ENCODE measurements at regions not wholly inside any gene's neighbourhood (a gene's known extent, or its start where the extent isn't known, plus 50 kb on each side); places are given as distances from the start of the nearest gene placed in this dataset.
"Not testable (repeated sequence)": the region's sequence is repeated elsewhere in the genome, so short reads cannot be mapped to it uniquely, and the experiment has no call there.

DNA sequence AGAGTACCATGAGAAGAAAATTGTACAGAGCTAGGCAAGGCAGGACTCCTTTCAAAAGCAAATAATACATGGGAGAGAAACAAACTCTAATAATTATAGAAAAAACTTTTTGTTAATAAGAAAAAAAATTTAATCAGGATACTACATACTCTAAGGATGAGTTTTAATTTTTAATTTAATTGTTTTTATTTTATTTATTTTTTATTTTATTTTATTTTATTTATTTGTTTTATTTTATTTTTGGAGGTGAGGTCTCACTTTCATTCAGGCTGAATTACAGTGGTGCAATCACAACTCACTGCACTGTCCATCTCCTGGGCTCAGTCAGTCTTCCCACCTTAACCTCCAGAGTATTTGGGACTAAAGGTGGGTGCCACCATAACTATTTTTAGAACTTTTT lies 1347.2 kb downstream of the NLGN4Y start:
- FAIRE-seq: no peak

DNA sequence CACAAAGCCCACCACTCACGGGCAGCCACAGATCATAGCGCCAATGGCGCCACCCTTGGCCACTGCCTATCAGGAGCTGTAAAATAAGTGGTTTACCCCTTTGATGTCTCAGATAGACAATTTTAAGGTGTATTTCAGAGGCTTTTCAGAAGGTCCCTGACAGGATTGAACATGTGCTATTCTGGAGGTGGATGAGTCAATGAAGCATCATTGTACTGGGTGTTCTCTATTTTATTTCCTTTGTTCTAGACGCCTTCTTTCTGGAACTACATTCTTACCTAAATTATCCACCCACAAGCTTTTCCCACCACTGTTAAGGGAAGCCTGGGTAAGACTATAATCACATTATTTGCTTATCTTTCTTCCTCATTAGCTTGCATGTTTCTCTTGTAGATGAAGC lies 1351.6 kb downstream of the NLGN4Y start:
- peak; percentile 41 for FAIRE-seq

- not testable (repeated sequence) for FAIRE-seq
These were observed 1379.2 kb downstream of the NLGN4Y start for GRCh38 chrY:15903524-15903923.

DNA sequence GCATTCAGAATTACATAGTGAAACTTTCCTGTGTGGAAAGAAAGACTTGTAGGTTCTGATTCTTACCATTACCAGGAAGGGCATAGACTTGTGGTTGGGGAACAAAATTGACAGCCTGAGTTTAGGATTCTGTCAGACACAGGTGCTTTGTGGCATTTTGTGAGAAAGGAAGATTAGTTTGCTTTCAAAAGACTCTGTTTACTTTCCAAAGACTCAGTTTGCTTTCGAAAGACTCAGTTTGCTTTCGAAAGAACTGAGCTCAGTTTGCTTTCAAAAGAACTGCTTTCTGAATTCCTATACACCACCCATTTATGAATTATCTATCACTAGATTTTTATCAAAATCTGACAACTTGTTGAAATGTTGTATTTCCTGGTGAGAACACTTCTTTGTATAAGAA lies 1381.2 kb downstream of the NLGN4Y start:
- no peak for FAIRE-seq

GRCh38 chrY:15926499-15926898 lies 1402.2 kb downstream of the NLGN4Y start:
- peak; percentile 98 for FAIRE-seq

DNA sequence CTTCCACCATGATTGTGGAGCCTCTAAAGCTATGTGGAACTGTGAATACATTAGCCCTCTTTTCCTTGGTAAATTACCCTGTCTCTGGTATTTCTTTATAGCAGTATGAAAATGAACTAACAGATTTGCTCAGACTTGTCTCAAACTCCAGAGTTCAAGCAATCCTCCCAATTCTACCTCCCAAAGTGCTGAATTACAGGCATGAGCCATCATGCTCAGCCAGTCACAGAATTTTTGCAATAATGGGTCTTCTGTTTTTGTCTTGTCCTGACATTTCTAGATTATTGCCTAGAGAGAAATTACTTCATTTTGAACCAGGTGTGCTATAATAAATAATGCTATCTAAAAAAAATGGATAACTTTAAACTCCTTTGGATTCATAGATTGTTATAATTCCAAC lies 1414.5 kb downstream of the NLGN4Y start:
- no peak for FAIRE-seq

- FAIRE-seq: no peak
These were observed 1426.7 kb downstream of the NLGN4Y start for GRCh38 chrY:15951041-15951440.

GRCh38 chrY:15968800-15969199 lies 1444.5 kb downstream of the NLGN4Y start:
- FAIRE-seq: no peak

DNA sequence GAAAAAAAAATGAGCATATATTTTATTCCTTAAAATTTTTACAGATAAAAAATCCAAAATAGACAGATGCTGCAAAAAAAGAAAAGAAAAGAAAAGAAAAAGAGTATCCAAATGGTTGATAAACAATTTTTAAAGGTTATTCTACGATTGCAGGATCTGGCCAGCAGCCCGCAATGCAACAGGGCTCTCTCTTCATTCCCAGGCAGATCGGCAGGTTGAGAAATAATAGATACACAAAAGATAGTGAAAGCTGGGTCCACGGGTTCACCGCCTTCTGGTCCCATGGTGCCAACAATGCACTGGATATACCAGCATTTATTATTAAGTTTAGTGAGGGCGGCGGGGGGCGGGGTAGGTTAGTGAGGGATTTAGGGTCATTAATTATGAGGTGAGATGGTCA lies 1448.9 kb downstream of the NLGN4Y start:
- FAIRE-seq: no peak

DNA sequence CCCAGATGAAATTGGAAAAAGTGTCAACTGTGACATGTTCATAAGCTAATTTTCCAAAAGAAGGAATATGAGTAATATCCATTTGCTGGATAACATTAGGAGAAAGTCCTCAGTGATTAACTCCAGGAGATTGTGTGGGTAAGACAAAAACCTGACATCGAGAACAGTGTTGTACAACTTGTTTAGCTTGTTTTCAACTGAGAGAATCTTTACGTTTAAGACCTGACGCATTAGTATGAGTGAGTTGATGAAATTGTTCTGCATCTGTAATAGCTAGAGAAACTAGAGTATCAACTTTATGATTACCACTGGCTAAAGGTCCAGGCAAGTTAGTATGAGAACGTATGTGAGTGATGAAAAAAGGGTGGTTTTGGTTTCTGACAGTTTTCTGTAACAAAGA lies 1452.4 kb downstream of the NLGN4Y start:
- no peak for FAIRE-seq

- peak; percentile 56 for FAIRE-seq
These were observed 1454.2 kb downstream of the NLGN4Y start for GRCh38 chrY:15978503-15978902.

DNA sequence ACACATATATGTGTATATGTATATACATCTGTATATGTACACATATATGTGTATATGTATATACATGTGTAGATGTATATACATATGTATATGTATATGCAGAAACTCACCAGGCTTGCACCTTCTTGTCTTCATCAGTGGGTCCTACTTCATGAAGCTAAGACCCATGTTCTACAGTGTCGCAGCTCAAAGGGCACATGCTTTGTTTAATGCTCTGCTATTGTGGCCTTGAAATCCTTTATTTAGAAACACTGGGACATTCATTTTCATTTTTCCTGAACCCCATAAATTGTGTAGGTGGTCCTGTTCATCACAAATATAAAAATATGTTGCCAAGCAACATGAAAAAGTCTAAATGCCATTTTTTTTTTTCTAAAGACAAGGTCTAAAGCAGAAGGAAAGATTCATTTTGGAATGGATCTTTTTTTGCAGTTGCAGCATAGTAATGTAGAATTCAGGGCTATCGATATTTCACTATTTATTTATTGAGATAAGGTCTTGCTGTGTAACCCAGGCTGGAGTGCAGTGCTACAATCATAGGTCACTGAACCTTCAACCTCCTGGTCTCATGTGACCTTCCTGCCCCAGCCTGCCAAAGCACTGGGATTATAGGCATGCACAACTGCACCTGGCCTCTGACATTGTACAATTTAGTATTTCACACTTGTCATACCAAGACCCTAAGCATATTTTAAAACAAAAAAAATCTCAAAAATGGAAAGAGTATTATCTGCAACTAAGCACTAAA lies 1460.5 kb downstream of the NLGN4Y start:
- FAIRE-seq: no peak

- FAIRE-seq: no peak
These were observed 1471.7 kb downstream of the NLGN4Y start for GRCh38 chrY:15996014-15996413.

DNA sequence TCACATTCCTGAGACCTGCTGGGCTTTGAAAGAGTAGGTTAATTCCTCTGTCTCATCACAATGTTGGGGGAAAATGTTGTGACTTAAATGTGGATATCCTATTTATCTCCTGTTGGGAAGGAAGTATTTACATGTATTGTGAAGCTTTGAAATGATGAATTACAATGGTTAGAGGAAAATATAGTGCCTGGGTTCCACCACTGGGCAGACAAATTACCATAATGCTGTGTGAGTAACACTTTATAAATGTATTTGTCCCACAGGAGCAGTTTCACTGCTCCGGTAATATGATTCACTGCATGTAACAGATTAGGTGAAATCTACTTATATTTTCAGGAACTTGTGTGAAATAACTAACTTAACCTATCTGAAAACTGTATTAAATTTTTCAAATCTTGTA lies 1476.4 kb downstream of the NLGN4Y start:
- no peak for FAIRE-seq

GRCh38 chrY:16001896-16002295 lies 1477.6 kb downstream of the NLGN4Y start:
- no peak for FAIRE-seq

DNA sequence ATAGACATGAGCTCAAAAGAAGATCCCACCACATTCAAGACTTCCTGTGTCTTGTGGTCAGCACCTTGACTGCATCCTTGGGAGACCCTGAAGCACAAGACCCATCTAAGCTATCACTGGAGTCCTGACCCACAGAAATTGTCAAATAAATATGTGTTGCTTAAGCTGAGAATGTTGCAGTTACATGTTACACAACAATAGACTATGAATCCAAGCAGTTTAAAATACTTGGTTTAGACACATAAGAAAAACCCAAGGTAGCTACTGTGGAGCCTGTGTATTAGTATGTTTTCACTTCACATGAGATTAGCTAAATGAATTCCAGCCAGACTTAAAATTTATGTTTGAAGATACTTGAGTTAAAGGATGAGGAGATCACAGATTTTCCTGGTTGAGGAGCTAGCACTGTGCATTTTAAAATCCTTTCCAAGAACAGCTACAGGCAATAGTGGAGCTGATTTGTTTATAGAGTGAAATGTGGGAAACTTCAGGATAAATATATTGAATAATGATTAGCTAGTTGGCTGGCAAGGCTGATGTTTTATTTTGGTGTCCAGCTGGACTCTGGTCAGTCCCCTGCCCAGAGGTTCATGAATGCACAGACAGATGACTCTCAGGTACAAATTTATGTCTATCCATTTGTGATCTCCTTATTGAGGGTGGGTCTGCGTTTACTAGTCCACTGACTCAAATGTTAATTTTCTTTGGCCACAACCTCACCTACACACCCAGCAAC lies 1527.7 kb downstream of the NLGN4Y start:
- no peak for FAIRE-seq

- no peak for FAIRE-seq
These were observed 1535.8 kb downstream of the NLGN4Y start for GRCh38 chrY:16060141-16060540.

GRCh38 chrY:16060686-16061085 lies 1536.4 kb downstream of the NLGN4Y start:
- FAIRE-seq: no peak

- FAIRE-seq: no peak
These were observed 1547.6 kb downstream of the NLGN4Y start for GRCh38 chrY:16071957-16072356.

DNA sequence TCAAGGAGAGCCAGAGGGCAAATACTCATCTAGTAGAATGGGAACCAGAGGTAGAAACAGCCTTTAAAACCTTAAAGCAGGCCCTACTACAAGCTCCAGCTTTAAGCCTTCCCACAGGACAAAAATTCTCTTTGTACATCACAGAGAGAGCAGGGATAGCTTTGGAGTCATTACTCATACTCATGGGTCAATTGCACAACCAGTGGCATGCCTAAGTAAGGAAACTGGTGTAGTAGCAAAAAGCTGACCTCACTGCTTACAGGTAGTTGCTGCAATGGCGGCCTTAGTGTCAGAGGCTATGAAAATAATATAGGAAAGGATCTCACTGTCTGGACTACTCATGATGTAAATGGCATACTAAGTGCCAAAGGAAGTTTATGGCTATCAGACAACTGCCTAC lies 1551.4 kb downstream of the NLGN4Y start:
- FAIRE-seq: no peak

DNA sequence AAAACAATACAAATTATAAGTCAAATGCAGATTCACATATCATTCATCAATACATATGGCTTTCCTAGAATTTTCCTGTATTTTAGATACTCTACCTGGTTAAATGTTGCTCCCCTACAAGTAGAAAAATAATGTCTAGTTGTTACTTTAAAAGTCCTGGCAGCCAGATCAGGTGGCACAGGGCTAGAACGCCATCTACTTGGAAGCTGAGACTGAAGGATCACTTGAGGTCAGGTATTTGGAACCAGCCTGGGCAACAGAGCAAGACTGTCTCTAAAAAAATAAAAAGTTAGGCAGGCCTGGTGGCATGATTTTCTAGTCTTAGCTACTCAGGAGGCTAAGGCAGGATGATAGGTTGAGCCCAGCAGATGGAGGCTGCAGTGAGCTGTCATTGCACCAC lies 1573.0 kb downstream of the NLGN4Y start:
- no peak for FAIRE-seq

- no peak for FAIRE-seq
These were observed 1577.5 kb downstream of the NLGN4Y start for GRCh38 chrY:16101815-16102214.

DNA sequence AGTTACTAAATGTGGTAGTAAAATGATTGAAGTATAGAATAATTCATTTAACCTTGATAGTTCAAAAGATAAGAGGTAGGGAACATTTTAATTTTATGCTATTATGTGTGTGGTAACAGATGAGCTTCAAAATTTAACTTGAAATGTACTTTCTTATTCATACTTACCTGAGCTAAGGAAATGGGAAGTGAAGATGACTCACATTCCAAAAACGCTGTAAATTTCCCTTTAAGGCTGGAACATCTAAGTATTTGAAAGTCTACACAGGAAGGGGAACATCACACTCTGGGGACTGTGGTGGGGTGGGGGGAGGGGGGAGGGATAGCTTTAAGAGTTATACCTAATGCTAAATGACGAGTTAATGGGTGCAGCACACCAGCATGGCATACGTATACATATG lies 1582.3 kb downstream of the NLGN4Y start:
- FAIRE-seq: no peak

DNA sequence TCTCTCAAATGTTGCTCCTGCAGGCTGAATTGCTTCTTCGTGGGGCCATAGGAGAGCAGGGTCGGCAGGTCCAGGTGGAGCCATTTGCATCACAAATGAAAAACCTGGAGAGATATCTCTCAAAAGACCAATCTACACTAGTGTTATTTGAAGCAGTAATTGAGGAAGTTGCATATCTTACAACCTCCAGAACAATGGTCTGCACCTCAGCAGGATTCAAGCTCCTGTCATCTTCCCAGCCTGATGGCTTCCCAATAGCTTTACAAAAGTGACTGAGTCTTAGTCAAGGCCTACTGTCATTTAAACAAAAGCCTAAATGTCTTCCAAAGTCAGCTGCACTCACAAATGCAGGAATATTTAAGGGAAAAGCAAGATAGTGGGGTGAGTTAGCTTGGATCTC lies 1584.5 kb downstream of the NLGN4Y start:
- FAIRE-seq: no peak

GRCh38 chrY:16120096-16120495 lies 1595.8 kb downstream of the NLGN4Y start:
- FAIRE-seq: not testable (repeated sequence)
